Naive thymus-derived CD4-positive, alpha-beta T cell (primary cell): ENCODE measurements at regions not wholly inside any gene's neighbourhood (a gene's known extent, or its start where the extent isn't known, plus 50 kb on each side); places are given as distances from the start of the nearest gene placed in this dataset.

Experiments used
- ATAC-seq: fragments of 150-1000 bp; cut with Tn5 transposase; 2 replicates; pipeline ENCODE4 v1.10.0; 2021; ENCODE audit warnings: mild to moderate bottlenecking, moderate library complexity
- CTCF ChIA-PET: fragments of 350-600 bp; sonication (Branson Sonifier 250); formaldehyde crosslinking; loops from one replicate; lab custom pipeline; 2021; ENCODE audit warnings: antibody characterized with exemption; lab: Charles Lee
- POLR2A ChIA-PET: fragments of 350-600 bp; sonication (Branson Sonifier 250); formaldehyde crosslinking; loops from one replicate; lab custom pipeline; 2021; ENCODE audit warnings: antibody characterized with exemption, inconsistent platforms; lab: Charles Lee
- DNase-seq, 9 donors: peaks; one replicate each; pipeline versions ENCODE4 v3.0.0 to v3.0.0-alpha.2; 2020 to 2022; ENCODE audit warnings: mixed read lengths in 1 of 9
- H3K27ac ChIP-seq: one replicate; pipeline ENCODE4 v1.7.0; 2013; ENCODE audit warnings: mild to moderate bottlenecking, low read depth, low read length, moderate library complexity
- H3K27me3 ChIP-seq, 2 donors: one replicate each; pipeline ENCODE4 v1.7.0; 2013; ENCODE audit warnings: low read length in 2 of 2, mild to moderate bottlenecking in 2 of 2, moderate library complexity in 2 of 2; ENCODE audit not compliant: control insufficient read depth in 2 of 2, insufficient read depth in 2 of 2
- H3K36me3 ChIP-seq, 3 experiments: 1 replicate in 2 of 3; 2 replicates in 1 of 3; pipeline ENCODE4 v1.7.0; 2013; ENCODE audit warnings: low read length in 3 of 3, mild to moderate bottlenecking in 3 of 3, moderate library complexity in 1 of 3; ENCODE audit not compliant: insufficient read depth in 3 of 3, control insufficient read depth in 2 of 3
- H3K4me1 ChIP-seq, 2 donors: one replicate each; pipeline ENCODE4 v1.7.0; 2013; ENCODE audit warnings: low read length in 2 of 2, mild to moderate bottlenecking in 2 of 2, moderate library complexity in 1 of 2; ENCODE audit not compliant: control insufficient read depth in 2 of 2, insufficient read depth in 2 of 2
- H3K4me3 ChIP-seq: 2 replicates; pipeline ENCODE4 v1.7.0; 2013; ENCODE audit warnings: mild to moderate bottlenecking, low read length
- H3K9me3 ChIP-seq, 3 experiments: 1 replicate in 2 of 3; 2 replicates in 1 of 3; pipeline ENCODE4 v1.7.0; 2013; ENCODE audit warnings: low read length in 3 of 3; ENCODE audit not compliant: control insufficient read depth in 2 of 3
- H3K27ac Mint-ChIP-seq, 9 donors: one replicate each; pipeline ENCODE4 v1.8.0; 2020 to 2022; ENCODE audit warnings: mixed read lengths in 9 of 9, mild to moderate bottlenecking in 8 of 9, moderate library complexity in 5 of 9, inconsistent platforms in 2 of 9
- H3K27me3 Mint-ChIP-seq, 5 donors: one replicate each; pipeline ENCODE4 v1.8.0; 2021 to 2022; ENCODE audit warnings: mixed read lengths in 5 of 5, mild to moderate bottlenecking in 1 of 5
- H3K36me3 Mint-ChIP-seq, 5 donors: one replicate each; pipeline ENCODE4 v1.8.0; 2020 to 2022; ENCODE audit warnings: mixed read lengths in 5 of 5, mild to moderate bottlenecking in 3 of 5, inconsistent platforms in 1 of 5
- H3K4me1 Mint-ChIP-seq, 7 donors: one replicate each; pipeline ENCODE4 v1.8.0; 2020 to 2022; ENCODE audit warnings: mixed read lengths in 7 of 7, mild to moderate bottlenecking in 3 of 7, inconsistent platforms in 1 of 7
- H3K4me3 Mint-ChIP-seq, 10 donors: one replicate each; pipeline ENCODE4 v1.8.0; 2020 to 2022; ENCODE audit warnings: mild to moderate bottlenecking in 10 of 10, mixed read lengths in 10 of 10, moderate library complexity in 6 of 10, inconsistent platforms in 2 of 10
- H3K9me3 Mint-ChIP-seq, 11 donors: one replicate each; pipeline ENCODE4 v1.8.0; 2020 to 2022; ENCODE audit warnings: mixed read lengths in 11 of 11, mild to moderate bottlenecking in 4 of 11, inconsistent platforms in 1 of 11, moderate library complexity in 1 of 11
- intact Hi-C, 2 donors: fragments of 100-400 bp; cut with micrococcal nuclease; formaldehyde crosslinking; loops; one replicate each; pipeline ENCODE4 v1.15.1; 2023

- H3K4me1 Mint-ChIP-seq = peaks cover 0 to 3% (median 0%) of the 10 kb centered on the region in 7 donors
- no peaks in the 10 kb centered on the region for H3K27me3 ChIP-seq
- POLR2A ChIA-PET = no interaction called here
- H3K4me1 ChIP-seq = no peaks in the 10 kb centered on the region
- H3K27me3 Mint-ChIP-seq = peaks cover 0 to 20% (median 6%) of the 10 kb centered on the region in 5 donors
- no peak overlapping the region for H3K27ac ChIP-seq
- H3K36me3 ChIP-seq = no peaks in the 10 kb centered on the region
- H3K4me3 Mint-ChIP-seq = no peak overlapping the region
- H3K27ac Mint-ChIP-seq = no peak overlapping the region
- DNase-seq (no peak), ATAC-seq (no peak)
- H3K9me3 ChIP-seq = no peaks in the 10 kb centered on the region
- intact Hi-C loops = no loop called here
- CTCF ChIA-PET = no interaction called here
- no peak overlapping the region for H3K4me3 ChIP-seq
- no peaks in the 10 kb centered on the region for H3K9me3 Mint-ChIP-seq
- no peaks in the 10 kb centered on the region for H3K36me3 Mint-ChIP-seq
Measured at GRCh38 chr3:17985658-17986347, 243.4 kb upstream of the TBC1D5 start.

GRCh38 chr3:17983106-17983505 lies 240.7 kb upstream of the TBC1D5 start:
- CTCF ChIA-PET = no interaction called here
- H3K4me1 Mint-ChIP-seq = peaks cover 0 to 2% (median 0%) of the 10 kb centered on the region in 7 donors
- intact Hi-C loops = no loop called here

DNA sequence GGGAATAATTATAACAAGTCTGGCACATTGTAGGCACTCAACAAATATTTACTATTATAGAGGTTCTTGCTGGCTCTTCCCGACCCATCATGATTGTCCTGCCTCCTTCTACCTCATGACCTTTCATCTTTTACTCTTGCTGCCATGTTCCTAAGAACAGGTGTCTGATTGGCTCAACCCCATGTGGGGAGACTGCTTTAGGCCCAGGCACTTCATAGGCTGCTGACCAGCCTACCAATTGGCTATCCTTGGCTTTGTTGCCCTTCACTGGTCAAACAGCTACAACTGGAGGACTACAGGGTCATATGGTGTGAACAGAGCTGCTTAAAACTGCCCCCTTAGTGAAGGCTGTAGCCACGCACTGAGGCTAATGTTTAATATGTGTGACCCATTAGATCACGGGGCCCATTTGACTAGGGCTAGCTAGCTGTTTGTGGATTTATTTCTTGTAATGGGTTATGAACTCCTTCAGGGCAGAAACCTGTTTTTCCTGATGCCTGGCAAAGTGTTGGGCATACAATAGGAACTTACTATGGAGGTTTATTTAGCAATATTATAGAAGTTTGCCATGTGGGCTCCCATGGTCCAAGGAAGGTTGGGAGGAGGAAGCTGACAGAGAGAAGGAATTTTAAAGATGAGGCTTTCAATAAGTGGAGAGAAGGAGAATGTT lies 239.9 kb upstream of the TBC1D5 start:
- no peak overlapping the region for H3K27ac Mint-ChIP-seq
- DNase-seq (no peak), ATAC-seq (no peak)
- intact Hi-C loops = no loop called here
- POLR2A ChIA-PET = no interaction called here
- CTCF ChIA-PET = interaction anchor here (0.7 kb wide), 1 partner anchor 434 kb away, joined by 3 read pairs; no protein-coding TSS in a partner anchor
- H3K4me3 Mint-ChIP-seq = no peak overlapping the region
- Histone ChIP-seq H3K9me3 (no peaks in the 10 kb centered on the region), H3K4me3 (no peak overlapping the region), H3K4me1 (no peaks in the 10 kb centered on the region), H3K27ac (no peak overlapping the region), H3K27me3 (no peaks in the 10 kb centered on the region), H3K36me3 (no peaks in the 10 kb centered on the region)
- no peaks in the 10 kb centered on the region for H3K9me3 Mint-ChIP-seq
- peaks cover 0 to 2% (median 0%) of the 10 kb centered on the region in 7 donors for H3K4me1 Mint-ChIP-seq
- peaks cover 0 to 21% (median 13%) of the 10 kb centered on the region in 5 donors for H3K27me3 Mint-ChIP-seq
- no peaks in the 10 kb centered on the region for H3K36me3 Mint-ChIP-seq

More at GRCh38 chr3:17983106-17983505, 240.7 kb upstream of the TBC1D5 start:
- no peak overlapping the region for H3K4me3 ChIP-seq
- H3K9me3 ChIP-seq = no peaks in the 10 kb centered on the region
- no peaks in the 10 kb centered on the region for H3K27me3 ChIP-seq
- Mint-ChIP-seq H3K4me3 (no peak overlapping the region), H3K36me3 (no peaks in the 10 kb centered on the region), H3K27ac (no peak overlapping the region), H3K9me3 (no peaks in the 10 kb centered on the region), H3K27me3 (peaks cover 0 to 19% (median 10%) of the 10 kb centered on the region in 5 donors)
- POLR2A ChIA-PET = no interaction called here
- no peaks in the 10 kb centered on the region for H3K36me3 ChIP-seq
- no peak for DNase-seq
- no peak overlapping the region for H3K27ac ChIP-seq
- no peaks in the 10 kb centered on the region for H3K4me1 ChIP-seq
- ATAC-seq = no peak

DNA sequence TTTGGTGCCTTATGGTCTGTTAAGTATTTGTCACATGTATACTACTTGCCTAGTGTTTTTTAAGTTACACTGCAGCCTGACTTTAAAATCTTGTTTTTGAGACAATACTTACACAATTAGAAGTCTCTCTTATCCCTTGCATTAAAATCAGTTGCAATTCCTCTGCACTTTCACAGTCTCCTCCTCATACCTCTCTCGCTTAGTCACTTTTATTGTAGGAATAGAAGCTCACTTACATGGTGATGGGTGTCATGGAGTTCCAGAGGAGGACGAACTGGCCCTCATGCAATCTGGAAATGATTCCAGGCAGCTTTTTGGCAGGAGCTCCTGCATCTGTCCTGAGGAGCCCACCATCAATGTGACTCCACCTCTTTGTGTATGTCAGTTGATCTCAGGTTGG lies 238.4 kb upstream of the TBC1D5 start:
- Histone ChIP-seq H3K27ac (no peak overlapping the region), H3K4me3 (no peak overlapping the region), H3K4me1 (no peaks in the 10 kb centered on the region), H3K9me3 (no peaks in the 10 kb centered on the region), H3K27me3 (no peaks in the 10 kb centered on the region), H3K36me3 (no peaks in the 10 kb centered on the region)
- no peaks in the 10 kb centered on the region for H3K9me3 Mint-ChIP-seq
- ATAC-seq (no peak), DNase-seq (no peak)
- no peaks in the 10 kb centered on the region for H3K36me3 Mint-ChIP-seq
- no peak overlapping the region for H3K27ac Mint-ChIP-seq
- intact Hi-C loops = no loop called here
- ChIA-PET CTCF (no interaction called here), POLR2A (no interaction called here)
- H3K4me3 Mint-ChIP-seq = no peak overlapping the region
- no peaks in the 10 kb centered on the region for H3K4me1 Mint-ChIP-seq
- peaks cover 0 to 23% (median 13%) of the 10 kb centered on the region in 5 donors for H3K27me3 Mint-ChIP-seq

GRCh38 chr3:17979911-17980310 lies 237.5 kb upstream of the TBC1D5 start:
- Histone ChIP-seq H3K4me1 (no peaks in the 10 kb centered on the region), H3K9me3 (no peaks in the 10 kb centered on the region), H3K27ac (no peak overlapping the region), H3K36me3 (no peaks in the 10 kb centered on the region), H3K4me3 (no peak overlapping the region), H3K27me3 (no peaks in the 10 kb centered on the region)
- no peak for ATAC-seq
- CTCF ChIA-PET = interaction anchor here (0.6 kb wide), 1 partner anchor 1377 kb away, joined by 6 read pairs; no protein-coding TSS in a partner anchor
- no peaks in the 10 kb centered on the region for H3K9me3 Mint-ChIP-seq
- POLR2A ChIA-PET = no interaction called here
- no peaks in the 10 kb centered on the region for H3K4me1 Mint-ChIP-seq
- H3K27me3 Mint-ChIP-seq = peaks cover 0 to 26% (median 13%) of the 10 kb centered on the region in 5 donors
- no peaks in the 10 kb centered on the region for H3K36me3 Mint-ChIP-seq
- H3K27ac Mint-ChIP-seq = no peak overlapping the region
- no peak overlapping the region for H3K4me3 Mint-ChIP-seq
- intact Hi-C loops = loop anchor here in 1 of 2 donors (2.0 to 10.0 kb wide), 2 partner anchors 721 to 1005 kb away; no protein-coding TSS in a partner anchor
- no peak for DNase-seq

- H3K27me3 Mint-ChIP-seq = peaks cover 0 to 26% (median 13%) of the 10 kb centered on the region in 5 donors
Measured at GRCh38 chr3:17979252-17979651, 236.8 kb upstream of the TBC1D5 start.

More at GRCh38 chr3:17979252-17979651, 236.8 kb upstream of the TBC1D5 start:
- Histone ChIP-seq H3K36me3 (no peaks in the 10 kb centered on the region), H3K4me1 (no peaks in the 10 kb centered on the region), H3K9me3 (no peaks in the 10 kb centered on the region), H3K4me3 (no peak overlapping the region), H3K27ac (no peak overlapping the region), H3K27me3 (no peaks in the 10 kb centered on the region)
- Mint-ChIP-seq H3K9me3 (no peaks in the 10 kb centered on the region), H3K36me3 (no peaks in the 10 kb centered on the region), H3K4me3 (no peak overlapping the region), H3K27ac (no peak overlapping the region), H3K4me1 (no peaks in the 10 kb centered on the region)
- POLR2A ChIA-PET = no interaction called here
- ATAC-seq (no peak), DNase-seq (no peak)
- CTCF ChIA-PET = interaction anchor here (0.6 kb wide), 1 partner anchor 1376 kb away, joined by 6 read pairs; no protein-coding TSS in a partner anchor
- intact Hi-C loops = loop anchor here in 1 of 2 donors (2.0 to 10.0 kb wide), 2 partner anchors 720 to 1006 kb away; no protein-coding TSS in a partner anchor
